Loucy (cell line): ENCODE measurements at regions not wholly inside any gene's neighbourhood (a gene's known extent, or its start where the extent isn't known, plus 50 kb on each side); places are given as distances from the start of the nearest gene placed in this dataset.

ENCODE experiments used
- CTCF ChIP-seq: fragments of 200-600 bp; sonication (generic); conservative IDR thresholded peaks from 2 replicates; pipeline ENCODE4 v1.5.1; 2014; ENCODE audit warnings: mild to moderate bottlenecking, antibody characterized with exemption, low read length
- EZH2phosphoT487 ChIP-seq: fragments of 200-600 bp; IDR thresholded peaks from 2 replicates; pipeline ENCODE4 v1.6.1; 2018; ENCODE audit warnings: antibody characterized with exemption, mild to moderate bottlenecking, moderate library complexity, borderline replicate concordance

DNA sequence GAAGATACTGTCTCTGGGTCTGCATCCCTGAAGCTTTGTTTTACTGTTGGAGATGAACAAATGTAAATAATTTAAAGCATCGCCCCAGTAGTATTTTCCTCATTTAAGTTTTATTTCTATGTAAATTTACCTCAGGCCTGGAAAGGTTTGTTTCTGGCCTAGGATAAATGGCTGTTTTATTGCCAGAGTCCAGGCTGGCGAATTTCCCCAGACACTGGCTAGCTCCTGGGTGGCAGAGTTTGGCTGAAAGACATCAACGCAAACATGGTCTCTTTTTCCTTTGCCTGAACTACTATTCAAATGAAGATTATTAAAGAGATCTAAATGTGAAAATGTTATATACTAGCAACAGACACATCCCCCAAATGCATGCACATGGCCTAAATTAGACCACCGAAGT, 136.7 kb upstream of the SESN3 start:
- TF ChIP-seq CTCF (no peak), EZH2phosphoT487 (no peak)
